GM12865 (cell line): ENCODE measurements at regions not wholly inside any gene's neighbourhood (a gene's known extent, or its start where the extent isn't known, plus 50 kb on each side); places are given as distances from the start of the nearest gene placed in this dataset.

Experiments used
- DNase-seq: peaks from one replicate; pipeline ENCODE4 v3.0.0; 2010; ENCODE audit warnings: low read depth
- H3K4me3 ChIP-seq: 2 replicates; pipeline ENCODE4 v1.5.1; 2011; ENCODE audit warnings: mild to moderate bottlenecking, low read depth, low read length, control low read depth
- CTCF ChIP-seq: IDR thresholded peaks from 2 replicates; pipeline ENCODE4 v1.5.1; 2011; ENCODE audit warnings: low read length, control low read depth, low read depth, inconsistent platforms; ENCODE audit not compliant: insufficient read depth; ENCODE audit errors: missing control alignments

DNA sequence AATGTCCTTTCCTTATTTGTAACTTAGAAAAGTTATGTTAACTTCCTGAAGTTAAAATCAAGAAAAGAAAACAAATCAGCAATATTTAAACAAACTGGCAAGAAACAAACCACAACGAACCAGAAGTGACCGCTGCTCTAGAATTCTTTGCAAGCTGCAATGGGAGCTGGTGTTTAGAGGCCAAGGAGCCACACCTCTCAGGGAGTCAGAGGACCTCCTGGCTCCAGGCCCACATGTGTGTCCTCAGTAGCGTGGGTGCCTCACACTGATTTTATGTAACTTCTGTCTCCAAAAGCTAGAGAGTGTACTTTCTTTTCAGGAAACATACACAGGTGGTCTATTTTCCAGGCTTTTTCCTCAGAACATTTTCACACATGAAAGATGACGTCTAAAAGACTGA lies 100.4 kb downstream of the IRX2 start:
- H3K4me3 ChIP-seq = no peak overlapping the region
- DNase-seq = no peak
- TF ChIP-seq CTCF = no peak

- DNase-seq = no peak
- H3K4me3 ChIP-seq = no peak overlapping the region
- no peak for TF ChIP-seq CTCF
Observed at GRCh38 chr5:2642684-2643345, 108.7 kb downstream of the IRX2 start.

DNA sequence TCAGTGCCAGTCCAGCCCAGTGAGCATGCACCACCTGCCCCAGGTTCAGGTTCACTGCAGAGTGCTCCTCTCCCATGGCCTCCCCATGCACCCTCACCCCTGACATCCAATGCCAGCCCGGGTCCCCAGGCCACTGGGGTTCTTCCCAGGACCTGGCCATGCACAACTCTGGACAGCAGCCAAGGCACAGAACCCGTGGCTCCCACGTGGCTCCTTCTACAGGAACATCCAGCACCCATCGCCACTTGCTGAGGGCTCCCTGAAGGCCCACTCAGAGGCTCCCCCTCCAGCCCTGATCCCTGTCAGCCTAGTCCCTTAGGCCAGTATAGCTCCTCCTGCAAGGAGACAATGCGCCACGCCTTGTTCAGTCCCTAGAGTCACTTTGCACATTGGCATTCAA lies 110.8 kb downstream of the IRX2 start:
- no peak for TF ChIP-seq CTCF
- no peak for DNase-seq
- no peak overlapping the region for H3K4me3 ChIP-seq

DNA sequence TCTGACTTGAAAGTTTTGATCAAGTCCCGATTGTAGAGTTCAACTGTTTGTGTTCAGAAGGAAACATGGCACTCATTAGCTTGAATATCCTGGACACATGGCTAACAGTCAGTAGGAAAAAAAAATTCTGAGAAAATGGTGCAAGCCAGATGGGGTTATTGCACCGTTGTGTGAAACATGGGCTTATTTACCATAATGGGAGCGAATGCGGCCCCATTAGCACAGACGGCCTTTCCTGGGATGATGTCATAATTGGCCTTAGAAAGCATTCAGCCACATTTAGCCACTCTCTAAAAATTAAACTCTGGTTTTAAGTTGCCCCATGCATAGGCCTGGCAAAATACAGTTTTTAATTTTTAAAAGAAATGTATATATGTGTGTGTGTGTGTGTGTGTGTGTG lies 112.1 kb downstream of the IRX2 start:
- DNase-seq = no peak
- no peak for TF ChIP-seq CTCF
- no peak overlapping the region for H3K4me3 ChIP-seq

DNA sequence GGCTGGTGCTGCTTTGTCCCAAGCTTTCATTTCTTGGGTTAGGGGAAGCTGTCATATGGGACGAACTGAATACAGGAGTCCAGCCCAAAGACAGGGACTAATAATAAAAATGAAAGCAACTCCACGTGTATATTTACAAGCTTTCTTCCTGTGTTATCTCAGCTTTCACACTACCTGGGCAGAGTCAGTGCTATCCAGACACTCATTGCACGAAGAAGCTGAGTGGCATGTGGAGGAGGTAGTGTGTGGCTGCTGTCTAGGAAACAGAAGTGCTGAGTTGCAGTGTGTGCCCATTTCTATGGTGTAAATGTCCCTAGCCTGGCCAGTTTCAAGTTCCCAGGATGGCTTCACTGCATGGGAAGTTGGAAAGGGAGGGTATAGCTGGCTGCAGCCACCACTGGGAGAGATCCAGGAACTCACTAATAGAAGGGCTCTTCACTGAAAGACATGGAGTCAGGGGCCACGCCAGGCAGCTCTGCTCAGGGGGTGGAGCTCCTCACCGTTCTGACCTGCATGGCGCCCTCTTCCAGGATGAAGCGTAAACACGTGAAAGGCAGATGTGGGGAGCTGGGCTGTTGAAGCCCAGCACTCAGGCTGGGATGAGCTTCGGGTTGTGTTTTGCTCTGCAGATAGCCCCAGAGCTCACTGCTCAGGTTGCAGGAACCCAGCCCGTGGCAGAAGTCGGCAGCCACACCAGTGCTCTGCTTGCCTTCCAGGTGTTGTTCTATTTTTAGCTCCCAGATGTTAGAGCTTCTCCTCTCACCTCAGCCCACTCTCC lies 116.9 kb downstream of the IRX2 start:
- DNase-seq = no peak
- no peak overlapping the region for H3K4me3 ChIP-seq
- TF ChIP-seq CTCF = no peak

DNA sequence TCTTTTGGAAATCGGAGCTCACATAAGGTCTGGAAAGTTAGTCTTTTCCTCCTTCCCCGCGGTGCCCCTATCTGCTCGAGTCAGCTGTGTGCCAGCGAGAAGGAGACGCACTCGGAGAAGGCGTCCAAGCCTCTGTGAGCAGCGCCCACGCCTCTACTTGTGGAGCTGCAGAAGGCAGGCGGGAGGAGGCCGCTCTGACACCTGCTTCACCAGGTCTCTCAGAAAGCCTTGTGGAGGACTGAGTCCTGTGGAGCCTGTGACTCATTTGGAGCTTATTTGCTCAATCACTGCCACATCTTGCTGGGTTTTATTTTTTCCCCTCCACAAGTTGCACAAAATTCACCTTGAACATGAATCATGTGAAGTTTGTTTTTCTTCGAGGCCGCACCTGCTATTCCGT lies 117.5 kb downstream of the IRX2 start:
- no peak for TF ChIP-seq CTCF
- DNase-seq = no peak

More for the DNA sequence above, 117.5 kb downstream of the IRX2 start:
- no peak overlapping the region for H3K4me3 ChIP-seq
